ENCODE measurements at regions not wholly inside any gene's neighbourhood (a gene's known extent, or its start where the extent isn't known, plus 50 kb on each side); places are given as distances from the start of the nearest gene placed in this dataset.

DNA sequence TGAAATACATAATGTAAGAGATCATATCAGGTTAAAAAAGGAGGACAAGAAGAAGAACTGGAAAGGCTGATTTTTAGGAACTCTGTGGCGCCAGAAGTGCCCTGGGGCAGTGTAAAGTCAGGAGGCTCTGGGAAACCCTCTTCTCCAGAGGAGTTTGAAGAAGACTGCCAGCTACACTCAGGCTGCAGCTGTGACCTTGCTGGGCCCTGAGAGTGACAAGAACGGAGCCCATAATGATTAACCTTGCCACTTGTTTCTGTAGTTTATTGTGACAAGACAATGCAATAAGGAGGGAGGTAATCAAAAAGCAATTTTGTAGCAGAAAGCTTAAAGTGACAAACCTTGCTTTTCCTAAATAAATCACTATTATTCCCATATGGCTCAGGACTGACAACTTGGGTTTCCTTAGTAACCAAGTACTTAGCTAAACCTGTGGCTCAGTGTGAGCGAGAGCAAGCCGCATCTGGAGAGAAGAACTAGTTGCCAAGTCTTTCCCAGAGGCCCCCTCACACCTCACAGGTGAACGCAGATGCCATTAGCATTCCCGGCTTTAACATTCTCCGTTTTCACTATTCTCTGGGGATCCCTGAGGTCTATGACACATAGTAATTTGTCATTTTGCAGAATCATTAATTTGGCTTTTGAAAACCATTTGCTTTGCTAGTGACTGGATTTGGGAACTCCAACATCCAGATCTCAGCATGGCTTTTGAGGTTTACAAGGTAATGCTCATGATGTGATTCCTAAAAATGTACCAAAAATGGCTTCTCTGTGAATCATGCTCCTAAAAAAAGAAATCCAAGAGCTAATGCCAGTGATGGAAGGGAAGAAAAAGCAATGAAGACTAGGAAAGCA lies 115.9 kb downstream of the OMA1 start:
- DNase-seq (ENCODE audit: low spot score) = peak; percentile 47

DNA sequence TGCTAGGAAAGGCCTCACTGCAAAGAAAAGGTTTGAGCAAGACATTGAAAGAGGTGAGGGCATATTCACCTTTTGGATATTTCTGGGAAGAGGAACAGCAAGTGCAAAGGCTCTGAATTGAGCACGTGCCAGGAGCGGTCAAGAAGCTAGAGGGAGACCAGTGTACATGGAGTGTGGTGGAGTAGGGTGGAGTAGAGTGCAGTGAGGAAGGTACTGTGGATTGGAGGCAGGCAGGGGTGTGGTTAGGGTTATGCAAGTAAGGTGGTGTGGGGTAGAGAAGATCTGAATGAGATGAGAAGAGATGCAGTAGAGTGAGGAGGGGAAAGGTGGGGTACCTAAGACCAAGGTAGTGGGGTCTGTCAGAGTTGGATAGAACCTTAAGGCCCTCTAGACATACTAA lies 119.6 kb downstream of the OMA1 start:
- intact Hi-C loops (cut with DNase I) = no loop called here
- no peak for DNase-seq (ENCODE audit: low spot score)

More for the DNA sequence above, 115.9 kb downstream of the OMA1 start:
- intact Hi-C loops (cut with DNase I) = no loop called here

DNA sequence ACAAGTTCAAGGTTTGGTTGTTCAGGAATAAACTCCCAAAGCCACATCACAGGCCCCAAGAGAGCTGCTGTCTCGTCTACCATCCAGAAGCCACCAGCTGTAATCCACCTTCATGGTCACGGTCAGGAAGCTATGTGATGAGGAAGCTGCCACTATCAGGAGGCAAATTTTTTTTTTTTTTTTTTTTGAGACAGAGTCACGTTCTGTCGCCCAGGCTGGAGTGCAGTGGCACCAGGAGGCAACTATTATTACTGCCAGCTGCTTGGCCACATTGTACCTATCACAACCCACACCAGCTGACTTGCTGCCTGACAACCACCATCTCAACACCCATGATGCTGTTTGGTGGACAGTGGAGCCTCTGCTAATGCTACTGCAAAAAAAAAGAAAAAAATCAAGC lies 124.1 kb downstream of the OMA1 start:
- DNase-seq (ENCODE audit: low spot score) = no peak
- intact Hi-C loops (cut with DNase I) = no loop called here

DNA sequence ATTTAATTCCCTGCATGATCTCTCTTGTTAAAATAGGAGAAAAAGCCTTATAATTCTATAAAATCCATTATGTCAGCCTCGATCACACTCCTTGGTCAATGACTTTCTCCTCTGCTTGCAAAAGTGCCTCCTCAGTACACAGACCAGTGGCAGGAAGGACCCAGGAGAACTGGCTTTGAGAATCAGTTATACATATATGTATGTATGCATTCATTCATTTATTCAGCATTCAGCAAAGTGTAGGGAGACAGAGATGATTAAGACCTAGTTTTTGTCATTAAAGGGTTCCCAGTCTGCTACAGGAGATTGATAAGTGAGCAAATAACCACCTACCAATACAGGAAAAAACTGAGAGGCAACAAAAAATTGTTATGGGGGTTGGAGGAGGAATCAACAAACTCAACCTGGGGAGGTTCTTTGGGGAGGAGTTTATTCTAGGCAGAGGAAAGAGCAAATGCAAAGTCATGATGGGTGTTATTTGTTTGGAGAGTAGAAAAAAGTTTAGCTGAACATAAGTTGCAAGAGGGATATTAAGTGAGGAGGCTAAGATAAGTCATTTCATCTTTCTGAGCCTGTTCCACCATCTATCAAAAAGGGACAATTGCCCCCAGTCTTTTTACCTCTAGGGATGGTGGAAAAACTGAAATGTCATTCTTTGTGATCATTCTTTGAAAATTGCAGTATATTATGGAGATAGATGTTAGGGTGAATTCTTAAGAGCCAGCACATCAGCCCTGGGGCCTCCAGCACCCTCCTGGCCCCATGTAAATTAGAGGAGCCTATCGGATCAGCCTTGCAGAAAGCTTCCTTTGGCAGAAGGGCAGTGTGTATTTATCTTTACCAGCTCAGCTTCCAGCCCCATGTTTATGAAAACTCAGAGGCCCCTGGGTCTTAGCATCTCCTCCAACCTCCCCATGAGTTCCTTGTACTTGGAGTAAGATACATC lies 128.0 kb downstream of the OMA1 start:
- intact Hi-C loops (cut with DNase I) = no loop called here

DNA sequence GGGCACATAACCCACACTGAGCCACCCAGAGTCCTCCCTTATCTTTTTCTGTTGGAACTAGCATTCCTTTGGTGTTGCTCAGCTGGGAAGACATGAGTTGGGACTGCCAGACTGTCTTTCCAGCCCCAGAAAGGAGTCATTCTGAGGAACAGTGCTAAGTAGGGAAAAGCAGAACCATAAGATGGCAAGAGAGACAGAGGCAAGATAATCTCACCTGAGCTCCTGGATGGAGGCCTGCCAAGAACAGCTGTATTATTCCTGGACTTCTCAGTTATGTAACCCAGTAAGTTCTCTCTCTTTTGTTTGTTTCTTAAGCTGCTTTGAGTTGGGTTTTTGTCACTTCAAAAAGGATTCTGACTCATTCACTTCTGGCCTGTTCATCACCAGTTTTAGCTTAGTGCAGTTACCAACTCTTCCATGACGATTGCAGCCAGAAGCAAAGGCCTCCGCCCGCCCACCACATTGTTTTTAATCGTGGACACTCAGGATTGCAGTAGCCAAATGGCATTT lies 134.4 kb downstream of the OMA1 start:
- DNase-seq (ENCODE audit: low spot score) = no peak
- intact Hi-C loops (cut with DNase I) = no loop called here

More for the DNA sequence above, 128.0 kb downstream of the OMA1 start:
- DNase-seq (ENCODE audit: low spot score) = no peak

DNA sequence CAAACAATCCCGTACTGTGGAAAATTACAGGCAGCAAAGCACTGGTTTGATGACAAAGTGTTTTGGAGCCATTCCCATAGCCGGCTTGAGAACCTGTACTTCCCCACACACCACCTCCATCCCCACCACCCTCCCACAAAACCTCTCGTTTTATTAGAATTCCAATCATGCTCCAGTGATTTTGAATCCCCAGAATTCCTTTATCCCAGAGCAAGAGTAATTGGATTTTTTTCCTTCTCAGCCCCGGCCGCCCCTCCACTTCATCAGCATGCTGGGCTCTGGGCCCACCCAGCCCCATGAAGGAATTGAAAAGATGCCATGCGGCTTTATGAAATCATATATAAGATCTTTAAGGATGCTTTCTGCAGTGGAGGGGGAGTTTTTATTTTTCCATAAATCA lies 136.6 kb downstream of the OMA1 start:
- intact Hi-C loops (cut with DNase I) = no loop called here
- no peak for DNase-seq (ENCODE audit: low spot score)

DNA sequence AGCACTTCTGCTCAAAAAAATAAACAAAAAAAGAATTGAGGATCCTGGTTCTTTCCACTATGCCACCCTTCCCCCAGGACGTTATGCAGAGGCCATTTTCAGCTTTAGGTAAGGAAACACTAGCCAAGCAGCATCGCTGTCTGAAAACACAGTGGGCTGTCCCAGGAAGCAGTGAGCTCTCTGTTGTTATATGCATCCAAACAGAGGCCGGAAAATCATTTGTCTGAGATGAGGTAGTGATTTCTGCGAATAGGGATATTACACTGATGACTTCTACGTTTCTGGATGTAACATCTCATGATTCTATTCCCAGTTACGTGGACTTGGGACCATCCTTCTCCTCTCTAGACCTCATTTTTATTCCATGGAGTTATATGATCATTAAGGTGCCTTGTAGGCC lies 137.2 kb downstream of the OMA1 start:
- DNase-seq (ENCODE audit: low spot score) = no peak
- intact Hi-C loops (cut with DNase I) = no loop called here

DNA sequence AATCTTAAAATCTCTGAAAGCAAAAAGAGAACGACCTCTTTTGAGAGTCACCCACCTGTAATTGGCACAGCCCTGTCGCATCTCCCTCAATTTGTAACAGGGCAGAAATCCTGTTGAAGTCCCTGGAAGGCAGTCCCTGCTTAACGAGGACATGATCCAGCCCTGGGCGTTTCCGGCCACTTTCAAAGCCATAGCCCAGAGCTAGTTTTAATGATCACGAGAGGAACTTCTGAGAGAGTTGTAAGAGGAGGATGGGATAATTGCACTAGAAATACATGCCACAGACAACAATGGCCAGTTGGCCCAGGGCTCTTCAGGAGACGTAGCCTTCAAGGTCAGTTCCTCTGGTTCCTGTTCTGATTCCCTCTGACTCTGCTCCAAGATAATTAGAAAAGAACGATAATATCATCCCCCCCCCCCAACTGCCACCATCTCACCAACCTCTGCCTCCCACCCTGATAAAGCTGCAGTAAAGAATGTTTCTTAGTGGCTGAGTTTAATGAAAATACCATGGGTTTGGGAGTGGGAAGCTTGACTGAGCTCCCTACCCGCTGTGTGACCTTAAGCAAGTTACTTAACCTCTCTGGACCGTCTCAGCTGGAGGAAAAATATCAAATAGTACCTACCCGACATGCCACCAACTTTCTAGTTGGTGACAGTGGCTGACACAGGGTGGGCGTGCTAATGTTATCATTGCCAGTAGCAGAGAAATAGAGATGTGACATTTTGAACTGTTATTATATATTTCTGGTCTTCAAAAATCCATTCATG lies 140.0 kb downstream of the OMA1 start:
- no peak for DNase-seq (ENCODE audit: low spot score)
- intact Hi-C loops (cut with DNase I) = no loop called here

DNA sequence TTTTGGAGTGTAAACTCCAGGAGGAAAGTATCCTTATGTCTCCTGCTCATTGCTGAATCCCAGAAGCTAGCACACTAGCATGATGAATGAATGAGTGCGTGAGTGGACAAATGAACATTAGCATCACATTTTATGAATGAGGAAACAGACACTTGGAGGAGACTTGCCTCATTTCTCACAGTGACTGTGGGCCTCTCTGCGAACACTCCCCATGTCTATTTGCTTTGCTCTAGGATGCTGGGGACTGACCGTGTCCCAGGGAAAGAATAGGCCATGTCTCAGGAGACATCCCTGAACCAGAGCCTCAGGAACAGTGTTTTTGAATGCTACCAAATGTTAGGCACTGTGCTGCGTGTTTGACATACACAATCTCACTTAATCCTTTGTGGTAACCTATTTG lies 140.9 kb downstream of the OMA1 start:
- intact Hi-C loops (cut with DNase I) = no loop called here
- DNase-seq (ENCODE audit: low spot score) = no peak

DNA sequence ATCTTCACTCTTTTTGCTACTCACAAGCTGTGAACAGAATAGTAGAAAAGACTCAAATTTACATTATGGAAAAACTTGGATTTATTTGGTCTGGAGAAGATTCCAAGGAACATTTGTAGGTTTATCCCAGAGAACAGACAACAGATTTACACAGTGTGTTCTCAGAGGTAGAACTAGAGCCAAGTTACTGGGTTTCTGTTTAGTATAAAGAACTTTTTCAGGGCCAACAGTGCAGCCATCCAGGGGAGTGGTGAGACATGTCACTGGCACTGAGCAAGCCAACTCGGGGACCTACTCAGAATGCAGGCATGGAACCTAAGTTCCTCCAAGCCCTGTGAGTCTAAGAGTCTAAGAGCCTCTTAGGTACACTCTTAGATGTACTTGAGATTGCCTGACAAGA lies 142.6 kb downstream of the OMA1 start:
- intact Hi-C loops (cut with DNase I) = no loop called here
- no peak for DNase-seq (ENCODE audit: low spot score)

DNA sequence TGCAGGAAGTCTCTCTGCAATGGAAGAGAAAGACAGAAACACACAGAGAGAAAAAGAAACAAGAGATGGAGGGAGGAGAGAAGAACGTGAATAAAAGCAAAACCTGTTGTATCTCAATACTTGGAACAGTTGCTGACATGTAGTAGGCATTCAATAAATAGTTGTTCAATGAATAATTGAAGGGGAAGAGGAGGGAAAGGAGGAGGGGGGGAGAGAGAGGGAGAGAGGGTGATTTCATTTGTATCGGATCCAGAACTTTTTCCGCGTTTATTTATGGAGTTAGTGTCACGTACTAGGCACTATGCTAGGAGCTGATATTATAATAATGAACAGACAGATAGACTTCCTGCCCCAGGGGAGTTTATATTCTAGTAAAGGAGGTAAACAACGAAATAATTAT lies 144.1 kb downstream of the OMA1 start:
- intact Hi-C loops (cut with DNase I) = no loop called here
- DNase-seq (ENCODE audit: low spot score) = no peak

DNA sequence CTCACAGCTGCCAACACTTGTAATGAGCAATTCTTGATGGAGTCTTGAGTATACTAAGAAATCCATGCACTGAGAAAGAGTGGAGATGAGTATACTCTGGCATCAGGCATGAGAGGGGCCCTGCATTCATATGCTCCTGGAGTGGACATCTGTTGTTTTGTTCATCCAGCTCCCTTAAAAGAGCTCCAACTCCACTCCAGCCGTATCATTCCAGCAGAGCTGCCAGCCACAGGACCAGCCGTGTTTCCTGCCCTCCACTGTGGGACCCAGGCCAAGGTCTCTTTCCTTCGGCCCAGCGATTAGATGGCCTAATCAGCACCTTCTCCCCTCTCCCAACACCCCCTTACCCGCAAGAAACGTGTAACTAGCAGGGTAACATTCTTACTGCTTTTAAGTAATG lies 144.5 kb downstream of the OMA1 start:
- no peak for DNase-seq (ENCODE audit: low spot score)

DNA sequence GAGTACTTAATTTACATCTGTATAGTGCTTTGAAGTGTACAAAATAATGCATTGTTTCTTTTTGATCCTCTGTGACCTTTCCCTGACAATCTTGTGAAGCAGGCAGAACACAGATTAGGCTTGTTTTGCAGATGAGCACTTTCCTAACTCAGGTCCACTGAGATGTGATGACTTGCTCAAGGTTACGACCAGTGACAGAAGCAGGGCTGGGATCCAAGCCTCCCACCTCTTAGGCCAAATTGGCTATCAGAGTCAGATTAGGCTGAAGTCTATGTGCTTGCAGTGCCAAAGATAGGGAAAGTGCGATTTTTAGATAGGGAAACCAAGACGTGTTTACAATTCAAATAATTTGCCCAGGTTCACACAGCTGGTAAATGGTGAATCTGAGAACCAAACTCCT lies 147.3 kb downstream of the OMA1 start:
- intact Hi-C loops (cut with DNase I) = no loop called here
- no peak for DNase-seq (ENCODE audit: low spot score)

More for the DNA sequence above, 144.5 kb downstream of the OMA1 start:
- intact Hi-C loops (cut with DNase I) = no loop called here

DNA sequence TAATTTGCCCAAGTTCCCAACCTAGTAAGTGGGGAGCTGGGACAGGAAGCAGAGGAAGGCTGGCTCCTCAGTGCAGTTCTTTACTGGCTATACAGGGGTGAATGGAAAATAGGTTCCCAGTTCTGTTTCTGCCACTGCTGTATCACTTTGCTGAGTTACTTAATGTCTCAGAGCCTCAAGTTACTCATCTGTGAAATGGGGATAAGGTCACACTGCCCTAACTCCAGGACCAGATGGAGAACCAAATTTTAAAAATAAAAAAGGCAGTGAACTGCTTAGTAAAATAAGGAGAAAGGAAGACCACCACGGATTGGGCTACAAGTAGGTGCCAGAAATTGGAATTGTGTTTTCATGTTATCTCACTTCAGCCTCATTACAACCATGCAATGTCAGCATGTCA lies 147.8 kb downstream of the OMA1 start:
- DNase-seq (ENCODE audit: low spot score) = no peak
- intact Hi-C loops (cut with DNase I) = no loop called here

DNA sequence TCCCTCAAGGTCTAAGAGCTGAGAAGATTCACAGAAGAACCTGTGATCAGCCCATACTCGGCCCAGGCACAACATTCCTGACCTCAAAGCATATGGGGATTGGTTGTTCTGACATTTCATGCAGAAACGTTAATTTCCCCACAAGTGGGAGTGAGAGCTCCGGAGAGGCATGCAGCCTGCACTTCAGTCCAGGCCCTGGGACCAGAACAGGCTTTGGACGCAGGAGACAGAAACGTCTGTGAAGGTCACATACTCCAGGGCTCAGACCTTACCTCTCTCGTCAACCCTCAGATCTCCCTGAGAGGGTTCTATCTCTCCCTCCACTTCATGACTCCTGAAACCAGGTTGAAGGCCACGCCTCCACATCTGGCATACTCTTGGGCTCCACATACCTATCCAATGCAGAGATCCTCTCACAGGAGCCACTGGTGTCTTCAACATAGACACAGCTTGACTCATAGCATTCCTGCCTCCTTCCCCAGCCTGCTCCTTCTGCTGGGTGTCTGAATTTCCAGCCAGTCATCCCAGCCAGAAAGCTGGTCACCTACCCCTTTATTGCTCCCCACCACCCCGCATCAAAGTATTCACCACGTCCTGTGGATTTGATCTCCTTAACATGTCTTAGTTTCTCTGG lies 149.2 kb downstream of the OMA1 start:
- no peak for DNase-seq (ENCODE audit: low spot score)
- intact Hi-C loops (cut with DNase I) = no loop called here

DNA sequence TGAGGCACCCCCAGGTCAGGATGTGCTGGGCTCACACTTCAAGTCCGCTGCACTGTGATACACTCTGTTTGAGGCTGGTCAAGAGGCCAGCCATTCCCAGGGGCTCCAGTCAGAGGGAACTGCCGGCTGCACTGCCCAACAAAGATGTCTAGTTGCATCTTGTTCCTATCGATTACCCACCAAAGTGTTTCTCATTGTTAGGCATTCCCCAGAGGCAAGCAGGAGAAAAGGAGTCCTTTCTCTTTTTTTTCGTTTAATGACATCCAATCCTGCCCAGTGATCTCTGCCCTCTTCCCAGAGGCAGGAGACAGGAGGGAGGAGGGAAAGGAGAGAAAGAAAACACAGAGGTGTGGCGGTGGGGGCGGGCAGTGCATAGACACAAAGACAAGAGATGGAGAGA lies 150.4 kb downstream of the OMA1 start:
- intact Hi-C loops (cut with DNase I) = no loop called here
- no peak for DNase-seq (ENCODE audit: low spot score)

DNA sequence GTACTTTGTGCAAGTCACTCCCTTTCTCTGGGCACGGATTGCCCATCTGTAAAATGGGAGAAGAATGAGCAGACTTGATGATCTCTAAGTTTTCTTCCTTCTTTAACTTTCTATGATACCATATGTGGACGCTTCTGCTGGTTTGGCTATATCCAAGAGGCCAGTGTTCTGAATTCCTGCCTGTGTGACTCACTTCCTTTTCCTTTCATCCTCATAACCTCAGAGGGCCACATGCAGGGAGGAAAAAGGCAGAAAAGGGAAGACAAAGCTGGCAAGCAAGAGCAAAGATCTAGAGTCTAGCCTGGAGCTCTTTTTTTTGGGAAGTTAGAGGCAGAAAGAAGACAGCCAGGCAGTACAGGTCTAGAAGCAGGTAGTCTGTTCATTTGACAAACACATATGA lies 151.2 kb downstream of the OMA1 start:
- no peak for DNase-seq (ENCODE audit: low spot score)
- intact Hi-C loops (cut with DNase I) = no loop called here

DNA sequence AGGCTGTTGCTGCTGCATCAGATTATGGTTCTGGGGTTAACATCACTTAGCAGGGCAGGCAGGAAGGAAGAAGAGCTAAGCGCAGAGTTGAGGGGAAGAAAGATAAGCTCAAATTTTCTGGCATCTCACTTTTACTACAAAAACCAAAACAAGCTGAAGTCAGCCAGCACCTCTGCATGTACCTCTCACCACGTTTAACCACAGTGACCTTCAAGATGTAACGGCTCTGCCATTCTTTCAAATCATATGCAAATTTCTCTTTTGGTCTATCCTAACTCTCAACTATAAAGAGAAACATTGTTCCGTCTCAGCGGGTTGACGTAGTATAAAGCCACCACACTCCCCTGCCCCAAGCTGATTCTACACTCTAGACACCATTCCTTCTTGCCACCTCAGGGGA lies 154.4 kb downstream of the OMA1 start:
- DNase-seq (ENCODE audit: low spot score) = no peak
- intact Hi-C loops (cut with DNase I) = no loop called here

DNA sequence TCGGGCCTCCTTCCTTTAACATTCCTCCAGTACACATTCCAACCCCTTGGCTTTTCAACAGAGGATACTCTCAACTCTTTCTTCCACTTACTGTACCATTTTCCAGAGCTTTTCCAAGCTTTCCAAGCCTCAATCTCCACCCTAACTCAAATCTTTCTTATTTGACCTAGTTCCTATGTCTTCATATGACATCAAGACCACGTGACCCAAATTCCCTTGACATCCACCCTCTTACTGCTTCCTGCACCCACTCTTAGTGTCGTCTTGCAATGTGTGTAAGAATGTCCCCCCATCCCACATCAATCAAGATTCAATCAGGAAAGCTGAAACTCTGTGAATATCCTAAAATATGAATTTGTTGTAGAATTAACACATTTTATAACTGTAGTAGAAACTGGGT lies 155.0 kb downstream of the OMA1 start:
- intact Hi-C loops (cut with DNase I) = no loop called here
- no peak for DNase-seq (ENCODE audit: low spot score)
